ENCODE measurements at regions not wholly inside any gene's neighbourhood (a gene's known extent, or its start where the extent isn't known, plus 50 kb on each side); places are given as distances from the start of the nearest gene placed in this dataset.

- no peak for TF ChIP-seq CTCF (IDR thresholded peaks at IDR 0.05)
- no peak for TF ChIP-seq ZFX (IDR thresholded peaks at IDR 0.05; ENCODE audit: borderline replicate concordance)
Observed at GRCh38 chr4:111020476-111020875, 397.6 kb upstream of the PITX2 start.
